Activated CD8-positive, alpha-beta memory T cell treated with anti-CD3 and anti-CD28 coated beads for 24 hours (primary cell): ENCODE measurements at regions not wholly inside any gene's neighbourhood (a gene's known extent, or its start where the extent isn't known, plus 50 kb on each side); places are given as distances from the start of the nearest gene placed in this dataset.

Experiments
- DNase-seq: peaks from one replicate; pipeline ENCODE4 v3.0.0-alpha.2; 2020

GRCh38 chr5:173835131-173835530, 53.0 kb upstream of the CPEB4 start:
- DNase-seq: no peak

GRCh38 chr5:173835661-173836060, 52.5 kb upstream of the CPEB4 start:
- no peak for DNase-seq

GRCh38 chr5:173837654-173838053, 50.5 kb upstream of the CPEB4 start:
- DNase-seq: no peak
